Calu3 (cell line): ENCODE measurements at regions not wholly inside any gene's neighbourhood (a gene's known extent, or its start where the extent isn't known, plus 50 kb on each side); places are given as distances from the start of the nearest gene placed in this dataset.

ENCODE experiments used
- BruUV-seq: library from RNA; stranded (reverse); fragments of 400-500 nt; replicated peaks from 2 replicates; lab custom pipeline; 2021; lab: Mats Ljungman, UMichigan
- CTCF ChIA-PET: fragments of 300-600 bp; sonication (Branson Sonifier 250); formaldehyde crosslinking; loops from one replicate; lab custom pipeline; 2022; ENCODE audit warnings: antibody characterized with exemption; lab: Charles Lee
- DNase-seq: peaks from one replicate; pipeline ENCODE4 v3.0.0; 2022
- H3K27ac Mint-ChIP-seq: one replicate; pipeline ENCODE4 v1.8.0; 2022; ENCODE audit warnings: mixed read lengths; ENCODE audit not compliant: unreplicated experiment
- H3K27me3 Mint-ChIP-seq: one replicate; pipeline ENCODE4 v1.8.0; 2022; ENCODE audit warnings: mixed read lengths; ENCODE audit not compliant: unreplicated experiment
- H3K36me3 Mint-ChIP-seq: one replicate; pipeline ENCODE4 v1.8.0; 2022; ENCODE audit warnings: mild to moderate bottlenecking, moderate library complexity, mixed read lengths; ENCODE audit not compliant: insufficient read depth, unreplicated experiment
- H3K4me1 Mint-ChIP-seq: one replicate; pipeline ENCODE4 v1.8.0; 2022; ENCODE audit warnings: mild to moderate bottlenecking, low read depth, mixed read lengths; ENCODE audit not compliant: unreplicated experiment
- H3K4me3 Mint-ChIP-seq: one replicate; pipeline ENCODE4 v1.8.0; 2022; ENCODE audit warnings: mild to moderate bottlenecking, low read depth, moderate library complexity, mixed read lengths; ENCODE audit not compliant: unreplicated experiment
- H3K9me3 Mint-ChIP-seq: one replicate; pipeline ENCODE4 v1.8.0; 2022; ENCODE audit warnings: low read depth, mixed read lengths; ENCODE audit not compliant: unreplicated experiment
- intact Hi-C: fragments of 100-400 bp; cut with micrococcal nuclease; formaldehyde crosslinking; loops from one replicate; pipeline ENCODE4 v1.10.0; 2022; ENCODE audit not compliant: unreplicated experiment
- TF ChIP-seq, protein P1 (sequence below): fragments of 200-600 bp; IDR thresholded peaks from one replicate; pipeline ENCODE4 v1.8.0; 2022; ENCODE audit warnings: antibody characterized with exemption; ENCODE audit not compliant: unreplicated experiment

DNA sequence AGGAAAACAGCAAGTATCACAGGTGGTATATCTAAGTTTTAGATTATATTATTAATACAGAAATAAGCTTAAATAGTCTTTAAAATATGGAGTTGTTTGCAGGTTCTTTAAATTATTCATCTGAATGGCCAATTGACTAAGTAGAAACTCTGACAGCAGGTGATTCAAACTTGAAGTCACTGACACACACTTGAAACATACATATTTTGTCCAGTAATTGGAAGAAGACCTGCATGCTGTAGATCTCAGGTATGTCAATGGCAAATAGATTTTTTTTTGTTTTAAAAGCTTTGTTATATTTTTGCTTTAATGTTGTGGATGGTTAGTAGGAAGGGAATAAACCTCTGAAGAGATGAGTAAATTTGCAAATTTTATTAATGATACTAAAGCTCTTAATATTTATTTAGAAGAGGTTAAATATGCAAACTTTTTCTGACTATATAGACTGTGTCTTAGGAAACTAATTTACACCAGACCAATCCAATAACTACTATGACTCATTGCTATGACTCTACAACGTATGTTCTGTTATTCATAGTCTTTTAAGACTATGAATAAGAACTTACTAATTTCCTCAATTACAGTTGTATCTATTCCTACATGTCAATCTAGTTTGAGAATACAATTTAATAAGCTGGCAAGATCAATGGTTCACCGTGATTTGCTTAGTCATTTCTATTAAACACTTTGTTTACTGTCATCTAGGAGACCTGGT lies 53.9 kb upstream of the RORB start:
- CTCF ChIA-PET: no interaction called here
- H3K27ac Mint-ChIP-seq: no peak overlapping the region
- no TSS peak for BruUV-seq

DNA sequence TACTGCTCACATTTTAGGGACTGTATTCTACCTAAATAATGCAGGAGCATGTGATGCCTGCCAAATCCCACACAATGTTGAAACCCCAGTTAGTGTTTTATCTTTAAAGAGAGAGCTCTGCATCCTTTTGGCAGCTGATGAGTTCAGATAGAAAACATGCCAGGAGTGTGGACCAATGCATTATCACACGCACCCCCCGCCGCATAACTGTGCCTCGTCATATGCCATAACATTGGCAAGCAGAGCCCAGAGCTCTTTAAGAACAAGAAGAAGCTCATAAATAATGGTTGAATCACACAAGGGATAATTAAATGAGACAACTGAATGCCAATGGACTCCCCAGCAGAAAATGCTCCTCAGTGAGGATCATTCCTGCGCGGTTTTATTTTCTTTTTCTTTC lies 52.8 kb upstream of the RORB start:
- intact Hi-C loops: no loop called here
- CTCF ChIA-PET: no interaction called here
- TF ChIP-seq, protein P1, sequence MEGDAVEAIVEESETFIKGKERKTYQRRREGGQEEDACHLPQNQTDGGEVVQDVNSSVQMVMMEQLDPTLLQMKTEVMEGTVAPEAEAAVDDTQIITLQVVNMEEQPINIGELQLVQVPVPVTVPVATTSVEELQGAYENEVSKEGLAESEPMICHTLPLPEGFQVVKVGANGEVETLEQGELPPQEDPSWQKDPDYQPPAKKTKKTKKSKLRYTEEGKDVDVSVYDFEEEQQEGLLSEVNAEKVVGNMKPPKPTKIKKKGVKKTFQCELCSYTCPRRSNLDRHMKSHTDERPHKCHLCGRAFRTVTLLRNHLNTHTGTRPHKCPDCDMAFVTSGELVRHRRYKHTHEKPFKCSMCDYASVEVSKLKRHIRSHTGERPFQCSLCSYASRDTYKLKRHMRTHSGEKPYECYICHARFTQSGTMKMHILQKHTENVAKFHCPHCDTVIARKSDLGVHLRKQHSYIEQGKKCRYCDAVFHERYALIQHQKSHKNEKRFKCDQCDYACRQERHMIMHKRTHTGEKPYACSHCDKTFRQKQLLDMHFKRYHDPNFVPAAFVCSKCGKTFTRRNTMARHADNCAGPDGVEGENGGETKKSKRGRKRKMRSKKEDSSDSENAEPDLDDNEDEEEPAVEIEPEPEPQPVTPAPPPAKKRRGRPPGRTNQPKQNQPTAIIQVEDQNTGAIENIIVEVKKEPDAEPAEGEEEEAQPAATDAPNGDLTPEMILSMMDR: no peak
- no peak overlapping the region for H3K27ac Mint-ChIP-seq
- no peak overlapping the region for H3K4me3 Mint-ChIP-seq
- no peaks in the 10 kb centered on the region for H3K27me3 Mint-ChIP-seq
- no peaks in the 10 kb centered on the region for H3K4me1 Mint-ChIP-seq
- no peak for DNase-seq
- no peaks in the 10 kb centered on the region for H3K9me3 Mint-ChIP-seq
- no TSS peak for BruUV-seq
- no peaks in the 10 kb centered on the region for H3K36me3 Mint-ChIP-seq

More for the DNA sequence above, 53.9 kb upstream of the RORB start:
- intact Hi-C loops: no loop called here
- Mint-ChIP-seq H3K4me3 (no peak overlapping the region), H3K27me3 (no peaks in the 10 kb centered on the region), H3K9me3 (no peaks in the 10 kb centered on the region), H3K4me1 (no peaks in the 10 kb centered on the region), H3K36me3 (no peaks in the 10 kb centered on the region)
- DNase-seq: no peak
- TF ChIP-seq, protein P1: no peak
